ENCODE measurements at regions not wholly inside any gene's neighbourhood (a gene's known extent, or its start where the extent isn't known, plus 50 kb on each side); places are given as distances from the start of the nearest gene placed in this dataset.
"Not testable (repeated sequence)": the region's sequence is repeated elsewhere in the genome, so short reads cannot be mapped to it uniquely, and the experiment has no call there.

GRCh38 chr6:139987091-139987490 lies 612.6 kb upstream of the CITED2 start:
- DNase-seq (ENCODE audit: low read depth), result no peak

- DNase-seq (ENCODE audit: low read depth), result no peak
Measured at GRCh38 chr6:139985236-139985815, 610.9 kb upstream of the CITED2 start.

- DNase-seq (ENCODE audit: low read depth), result no peak
Measured at GRCh38 chr6:139984317-139984716, 609.9 kb upstream of the CITED2 start.

GRCh38 chr6:139983555-139984276 lies 609.3 kb upstream of the CITED2 start:
- DNase-seq (ENCODE audit: low read depth), result no peak

- no peak for DNase-seq (ENCODE audit: low read depth)
Measured at GRCh38 chr6:139982652-139983295, 608.3 kb upstream of the CITED2 start.

- DNase-seq (ENCODE audit: low read depth), result no peak
Measured at GRCh38 chr6:139982195-139982594, 607.7 kb upstream of the CITED2 start.

- DNase-seq (ENCODE audit: low read depth), result no peak
Measured at GRCh38 chr6:139981768-139982181, 607.3 kb upstream of the CITED2 start.

- DNase-seq (ENCODE audit: low read depth), result no peak
Measured at GRCh38 chr6:139981066-139981624, 606.7 kb upstream of the CITED2 start.

- not testable (repeated sequence) for DNase-seq (ENCODE audit: low read depth)
Measured at GRCh38 chr6:139980631-139981030, 606.2 kb upstream of the CITED2 start.

GRCh38 chr6:139979021-139979725 lies 604.7 kb upstream of the CITED2 start:
- no peak for DNase-seq (ENCODE audit: low read depth)

GRCh38 chr6:139977887-139978332 lies 603.5 kb upstream of the CITED2 start:
- DNase-seq (ENCODE audit: low read depth), result no peak

- DNase-seq (ENCODE audit: low read depth), result no peak
Measured at GRCh38 chr6:139973669-139974344, 599.4 kb upstream of the CITED2 start.

- no peak for DNase-seq (ENCODE audit: low read depth)
Measured at GRCh38 chr6:139972116-139972515, 597.7 kb upstream of the CITED2 start.

GRCh38 chr6:139970591-139970991 lies 596.1 kb upstream of the CITED2 start:
- no peak for DNase-seq (ENCODE audit: low read depth)

GRCh38 chr6:139967497-139967896 lies 593.0 kb upstream of the CITED2 start:
- no peak for DNase-seq (ENCODE audit: low read depth)

GRCh38 chr6:139965393-139965792 lies 590.9 kb upstream of the CITED2 start:
- no peak for DNase-seq (ENCODE audit: low read depth)

GRCh38 chr6:139964737-139965136 lies 590.3 kb upstream of the CITED2 start:
- no peak for DNase-seq (ENCODE audit: low read depth)

- no peak for DNase-seq (ENCODE audit: low read depth)
Measured at GRCh38 chr6:139962654-139963347, 588.4 kb upstream of the CITED2 start.

GRCh38 chr6:139961190-139961589 lies 586.7 kb upstream of the CITED2 start:
- no peak for DNase-seq (ENCODE audit: low read depth)

GRCh38 chr6:139960671-139961070 lies 586.2 kb upstream of the CITED2 start:
- DNase-seq (ENCODE audit: low read depth), result no peak
